HEK293 (cell line): ENCODE measurements at regions not wholly inside any gene's neighbourhood (a gene's known extent, or its start where the extent isn't known, plus 50 kb on each side); places are given as distances from the start of the nearest gene placed in this dataset.

Experiments
- CTCF ChIP-seq: fragments of 450-650 bp; formaldehyde crosslinking; IDR thresholded peaks from 2 replicates; pipeline ENCODE4 v1.5.1; 2016; ENCODE audit warnings: missing biosample characterization, missing genetic modification characterization
- TF ChIP-seq, protein P1 (sequence below): fragments of 450-650 bp; formaldehyde crosslinking; IDR thresholded peaks from 2 replicates; pipeline ENCODE4 v1.5.1; 2016; ENCODE audit warnings: missing biosample characterization, missing genetic modification characterization

- no peak for TF ChIP-seq CTCF (tag by site-specific recombination)
- TF ChIP-seq, protein P1, sequence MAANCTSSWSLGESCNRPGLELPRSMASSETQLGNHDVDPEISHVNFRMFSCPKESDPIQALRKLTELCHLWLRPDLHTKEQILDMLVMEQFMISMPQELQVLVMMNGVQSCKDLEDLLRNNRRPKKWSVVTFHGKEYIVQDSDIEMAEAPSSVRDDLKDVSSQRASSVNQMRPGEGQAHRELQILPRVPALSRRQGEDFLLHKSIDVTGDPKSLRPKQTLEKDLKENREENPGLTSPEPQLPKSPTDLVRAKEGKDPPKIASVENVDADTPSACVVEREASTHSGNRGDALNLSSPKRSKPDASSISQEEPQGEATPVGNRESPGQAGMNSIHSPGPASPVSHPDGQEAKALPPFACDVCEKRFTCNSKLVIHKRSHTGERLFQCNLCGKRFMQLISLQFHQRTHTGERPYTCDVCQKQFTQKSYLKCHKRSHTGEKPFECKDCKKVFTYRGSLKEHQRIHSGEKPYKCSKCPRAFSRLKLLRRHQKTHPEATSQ, result no peak
These were observed 54.1 kb upstream of the KLF7 start for GRCh38 chr2:207219676-207220501.
